GM10248 (cell line): ENCODE measurements at regions not wholly inside any gene's neighbourhood (a gene's known extent, or its start where the extent isn't known, plus 50 kb on each side); places are given as distances from the start of the nearest gene placed in this dataset.

Source experiments
- CTCF ChIA-PET: fragments of 300-600 bp; sonication (Branson Sonifier 250); formaldehyde crosslinking; extraction: SDS; loops from one replicate; lab custom pipeline; 2021; ENCODE audit warnings: antibody characterized with exemption; lab: Yijun Ruan, JAX
- POLR2A ChIA-PET: fragments of 350-650 bp; sonication (Branson Sonifier 250); formaldehyde crosslinking; extraction: SDS; loops from one replicate; lab custom pipeline; 2020; ENCODE audit warnings: antibody characterized with exemption; lab: Yijun Ruan, JAX
- DNase-seq: peaks from one replicate; pipeline ENCODE4 v3.0.0; 2012; ENCODE audit errors: extremely low spot score
- CTCF ChIP-seq: IDR thresholded peaks from 2 replicates; pipeline ENCODE4 v1.5.1; 2012; ENCODE audit warnings: mild to moderate bottlenecking, low read depth; ENCODE audit errors: extremely low read depth, missing control alignments, control extremely low read depth

GRCh38 chr3:66912306-66912705, 85.8 kb upstream of the KBTBD8 start:
- no peak for TF ChIP-seq CTCF
- CTCF ChIA-PET = no interaction called here
- POLR2A ChIA-PET = no interaction called here
- no peak for DNase-seq

DNA sequence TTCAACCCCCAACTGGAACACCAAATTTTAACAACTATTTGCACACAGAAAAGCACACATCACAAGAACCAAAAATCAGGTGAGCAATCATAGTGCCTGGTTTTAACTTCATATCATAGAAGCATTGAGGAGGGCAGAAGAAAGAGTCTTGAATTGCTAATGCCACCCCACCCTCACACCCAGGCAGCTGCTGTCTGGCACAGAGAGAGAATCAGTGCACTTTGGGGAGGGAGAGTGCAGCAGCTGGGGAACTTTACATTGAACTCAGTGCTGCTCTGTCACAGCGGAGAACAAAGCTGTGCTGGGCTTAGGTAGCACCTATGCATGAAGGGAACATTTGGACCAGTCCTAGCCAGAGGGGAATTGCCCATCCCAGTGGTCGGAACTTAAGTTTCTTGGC, 76.0 kb upstream of the KBTBD8 start:
- ChIA-PET POLR2A (no interaction called here), CTCF (no interaction called here)
- TF ChIP-seq CTCF = no peak
- DNase-seq = no peak

DNA sequence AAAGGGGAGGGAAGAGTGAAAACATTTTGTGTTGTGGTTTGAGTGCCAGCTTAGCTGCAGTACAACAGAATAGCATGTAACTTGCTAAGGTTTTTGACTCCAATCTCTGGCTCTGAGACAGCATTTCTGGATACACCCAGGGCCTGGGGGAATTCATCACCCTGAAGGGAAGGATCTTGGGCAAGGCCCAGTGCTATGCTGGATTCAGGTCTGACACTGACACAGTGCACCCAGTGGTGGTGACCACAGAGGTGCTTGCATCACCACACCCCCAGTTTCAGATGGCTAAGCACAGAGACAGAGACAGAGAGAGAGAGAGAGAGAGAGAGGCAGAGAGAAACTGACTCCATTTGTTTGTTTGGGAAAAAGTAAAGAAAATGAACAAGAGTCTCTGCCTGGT, 74.1 kb upstream of the KBTBD8 start:
- POLR2A ChIA-PET = no interaction called here
- CTCF ChIA-PET = interaction anchor here (1.4 kb wide), 1 partner anchor 14 kb away, joined by 4 read pairs; no protein-coding TSS in a partner anchor
- TF ChIP-seq CTCF = no peak
- no peak for DNase-seq

DNA sequence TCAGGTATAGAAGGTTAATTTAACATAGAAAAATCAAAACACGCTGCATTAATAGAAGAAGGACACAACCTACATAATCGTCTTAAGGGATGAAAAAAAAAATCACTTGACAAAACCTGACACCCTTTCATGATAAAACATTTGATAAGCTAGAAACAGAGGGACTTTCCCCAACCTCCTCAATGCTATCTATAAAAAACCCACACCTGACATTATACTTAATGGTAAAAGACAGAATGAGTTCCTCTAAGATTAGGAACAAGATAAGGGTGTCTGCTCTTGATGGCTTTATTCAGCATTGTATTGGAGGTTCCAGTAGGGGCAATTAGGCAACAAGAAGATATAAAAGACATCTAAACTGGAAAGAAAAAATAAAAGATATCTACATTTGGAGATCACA, 69.9 kb upstream of the KBTBD8 start:
- CTCF ChIA-PET = interaction anchor here (1.9 kb wide), 1 partner anchor 10 kb away, joined by 4 read pairs; no protein-coding TSS in a partner anchor
- no peak for TF ChIP-seq CTCF
- DNase-seq = no peak
- POLR2A ChIA-PET = no interaction called here

DNA sequence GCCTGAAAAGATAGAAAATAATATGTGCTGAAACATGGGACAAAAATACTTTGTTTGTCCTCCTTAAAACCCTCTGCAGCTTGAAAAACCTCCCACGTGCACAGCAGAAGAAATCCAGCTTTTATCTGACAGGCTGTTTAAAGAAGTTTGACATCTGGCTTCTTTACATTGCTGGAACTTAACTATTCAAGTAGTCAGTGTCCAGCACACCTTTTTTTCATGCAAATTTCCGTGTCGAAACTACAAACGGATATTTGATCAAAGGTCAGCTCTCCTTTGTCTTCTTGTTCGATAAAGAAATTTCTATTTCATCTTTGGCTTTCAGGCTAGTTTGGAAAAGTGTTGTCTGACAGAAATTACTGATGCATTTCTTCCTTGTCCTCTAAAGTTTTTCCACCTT, 66.8 kb upstream of the KBTBD8 start:
- ChIA-PET CTCF (interaction anchor here (0.7 kb wide), 1 partner anchor 8 kb away, joined by 3 read pairs; no protein-coding TSS in a partner anchor), POLR2A (no interaction called here)
- DNase-seq = no peak
- TF ChIP-seq CTCF = no peak

- ChIA-PET POLR2A (no interaction called here), CTCF (no interaction called here)
- DNase-seq = no peak
- no peak for TF ChIP-seq CTCF
These were observed 66.4 kb upstream of the KBTBD8 start for GRCh38 chr3:66931699-66932098.

GRCh38 chr3:66933233-66933632, 64.9 kb upstream of the KBTBD8 start:
- no peak for DNase-seq
- no peak for TF ChIP-seq CTCF
- POLR2A ChIA-PET = no interaction called here
- CTCF ChIA-PET = no interaction called here
